WTC11 (cell line): ENCODE measurements at regions not wholly inside any gene's neighbourhood (a gene's known extent, or its start where the extent isn't known, plus 50 kb on each side); places are given as distances from the start of the nearest gene placed in this dataset.

ENCODE experiments used
- ATAC-seq: fragments of 200-7000 bp; cut with Tn5 transposase; 2 replicates; pipeline ENCODE4 v1.10.0; 2021; ENCODE audit warnings: mild to moderate bottlenecking, moderate library complexity
- CTCF ChIA-PET: fragments of 300-600 bp; sonication (Branson Sonifier 250); formaldehyde crosslinking; loops from one replicate; lab custom pipeline; 2021; ENCODE audit warnings: antibody characterized with exemption; lab: Charles Lee
- POLR2A ChIA-PET: fragments of 350-600 bp; sonication (Branson Sonifier 250); formaldehyde crosslinking; loops from one replicate; lab custom pipeline; 2021; ENCODE audit warnings: antibody characterized with exemption; lab: Charles Lee
- DNase-seq: peaks from one replicate; pipeline ENCODE4 v3.0.0; 2021; ENCODE audit warnings: low spot score
- H3K27ac Mint-ChIP-seq: 2 replicates; pipeline ENCODE4 v1.8.0; 2021; ENCODE audit warnings: mixed read lengths
- H3K27me3 Mint-ChIP-seq: 2 replicates; pipeline ENCODE4 v1.8.0; 2021; ENCODE audit warnings: low read depth, mild to moderate bottlenecking, moderate library complexity, mixed read lengths
- H3K36me3 Mint-ChIP-seq: 2 replicates; pipeline ENCODE4 v1.8.0; 2021; ENCODE audit warnings: mixed read lengths
- H3K4me1 Mint-ChIP-seq: 2 replicates; pipeline ENCODE4 v1.8.0; 2022; ENCODE audit warnings: mixed read lengths
- H3K4me3 Mint-ChIP-seq: 2 replicates; pipeline ENCODE4 v1.8.0; 2021; ENCODE audit warnings: mild to moderate bottlenecking, moderate library complexity, mixed read lengths
- H3K9me3 Mint-ChIP-seq: 2 replicates; pipeline ENCODE4 v1.8.0; 2021; ENCODE audit warnings: mixed read lengths
- ESRRA ChIP-seq: sonication (generic); formaldehyde crosslinking; IDR thresholded peaks from 2 replicates; pipeline ENCODE4 v1.8.1; 2022; ENCODE audit warnings: mild to moderate bottlenecking, missing genetic modification reagents, borderline replicate concordance
- IRF2 ChIP-seq: sonication (generic); formaldehyde crosslinking; IDR thresholded peaks from 2 replicates; pipeline ENCODE4 v1.8.0; 2022; ENCODE audit warnings: low read depth, missing genetic modification reagents, borderline replicate concordance
- JAZF1 ChIP-seq: fragments of 250-450 bp; sonication (Bioruptor Pico); IDR thresholded peaks from 2 replicates; pipeline ENCODE4 v1.9.0; 2021; ENCODE audit warnings: moderate library complexity, mild to moderate bottlenecking, inconsistent platforms
- JUN ChIP-seq: sonication (generic); formaldehyde crosslinking; IDR thresholded peaks from 2 replicates; pipeline ENCODE4 v1.8.0; 2023; ENCODE audit warnings: mild to moderate bottlenecking, missing genetic modification reagents
- NR3C1 ChIP-seq: sonication (generic); formaldehyde crosslinking; conservative IDR thresholded peaks from 2 replicates; pipeline ENCODE4 v1.8.1; 2023; ENCODE audit warnings: low read depth, mild to moderate bottlenecking, missing genetic modification reagents
- PRRX2 ChIP-seq: fragments of 250-450 bp; sonication (Bioruptor Pico); IDR thresholded peaks from 2 replicates; pipeline ENCODE4 v1.8.0; 2021; ENCODE audit warnings: mild to moderate bottlenecking
- SOX15 ChIP-seq: fragments of 250-450 bp; sonication (Bioruptor Pico); IDR thresholded peaks from 2 replicates; pipeline ENCODE4 v1.9.0; 2021; ENCODE audit warnings: mild to moderate bottlenecking
- ZNF671 ChIP-seq: fragments of 250-450 bp; sonication (Bioruptor Pico); IDR thresholded peaks from 2 replicates; pipeline ENCODE4 v1.8.0; 2021; ENCODE audit warnings: mild to moderate bottlenecking
- TF ChIP-seq, protein P1 (sequence below): sonication (generic); formaldehyde crosslinking; IDR thresholded peaks from 2 replicates; pipeline ENCODE4 v1.8.0; 2022; ENCODE audit warnings: missing genetic modification reagents
- TF ChIP-seq, protein P2 (sequence below): sonication (generic); formaldehyde crosslinking; conservative IDR thresholded peaks from 2 replicates; pipeline ENCODE4 v1.8.1; 2023; ENCODE audit warnings: mild to moderate bottlenecking, low read depth, missing genetic modification reagents, moderate library complexity
- TF ChIP-seq, protein P3 (sequence below): fragments of 200-600 bp; IDR thresholded peaks from 2 replicates; pipeline ENCODE4 v1.8.0; 2022; ENCODE audit warnings: antibody characterized with exemption
- TF ChIP-seq, protein P4 (sequence below): sonication (generic); formaldehyde crosslinking; IDR thresholded peaks from 2 replicates; pipeline ENCODE4 v1.8.1; 2022; ENCODE audit warnings: low read depth, mild to moderate bottlenecking, moderate library complexity, missing genetic modification reagents, borderline replicate concordance
- TF ChIP-seq, protein P5 (sequence below): sonication (generic); formaldehyde crosslinking; IDR thresholded peaks from 2 replicates; pipeline ENCODE4 v1.8.1; 2023; ENCODE audit warnings: mild to moderate bottlenecking, missing genetic modification reagents, moderate library complexity
- TF ChIP-seq, protein P6 (sequence below): sonication (generic); formaldehyde crosslinking; IDR thresholded peaks from 2 replicates; pipeline ENCODE4 v1.8.0; 2023; ENCODE audit warnings: missing genetic modification reagents
- TF ChIP-seq, protein P7 (sequence below): sonication (generic); formaldehyde crosslinking; IDR thresholded peaks from 2 replicates; pipeline ENCODE4 v1.8.0; 2022; ENCODE audit warnings: mild to moderate bottlenecking, missing genetic modification reagents

DNA sequence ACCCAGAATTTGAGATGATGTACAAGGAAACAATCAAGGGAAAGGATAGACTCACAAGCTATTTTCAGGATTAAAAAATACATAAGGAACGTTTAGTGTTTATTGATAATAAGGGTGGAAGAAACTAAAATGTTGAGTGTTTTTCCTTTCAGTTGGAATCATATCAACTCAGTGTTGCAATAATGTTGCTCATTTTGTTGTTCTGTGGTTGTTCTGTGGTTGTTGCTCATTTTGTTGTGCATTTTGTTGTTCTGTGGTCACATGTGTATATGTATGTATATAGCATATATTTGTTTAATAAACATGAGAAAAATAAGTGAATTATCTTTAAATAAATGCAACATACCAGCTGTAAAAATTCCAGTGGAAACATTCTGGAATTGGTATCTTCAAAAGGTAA lies 262.4 kb upstream of the SPRY2 start (continued):
- TF ChIP-seq, protein P1, sequence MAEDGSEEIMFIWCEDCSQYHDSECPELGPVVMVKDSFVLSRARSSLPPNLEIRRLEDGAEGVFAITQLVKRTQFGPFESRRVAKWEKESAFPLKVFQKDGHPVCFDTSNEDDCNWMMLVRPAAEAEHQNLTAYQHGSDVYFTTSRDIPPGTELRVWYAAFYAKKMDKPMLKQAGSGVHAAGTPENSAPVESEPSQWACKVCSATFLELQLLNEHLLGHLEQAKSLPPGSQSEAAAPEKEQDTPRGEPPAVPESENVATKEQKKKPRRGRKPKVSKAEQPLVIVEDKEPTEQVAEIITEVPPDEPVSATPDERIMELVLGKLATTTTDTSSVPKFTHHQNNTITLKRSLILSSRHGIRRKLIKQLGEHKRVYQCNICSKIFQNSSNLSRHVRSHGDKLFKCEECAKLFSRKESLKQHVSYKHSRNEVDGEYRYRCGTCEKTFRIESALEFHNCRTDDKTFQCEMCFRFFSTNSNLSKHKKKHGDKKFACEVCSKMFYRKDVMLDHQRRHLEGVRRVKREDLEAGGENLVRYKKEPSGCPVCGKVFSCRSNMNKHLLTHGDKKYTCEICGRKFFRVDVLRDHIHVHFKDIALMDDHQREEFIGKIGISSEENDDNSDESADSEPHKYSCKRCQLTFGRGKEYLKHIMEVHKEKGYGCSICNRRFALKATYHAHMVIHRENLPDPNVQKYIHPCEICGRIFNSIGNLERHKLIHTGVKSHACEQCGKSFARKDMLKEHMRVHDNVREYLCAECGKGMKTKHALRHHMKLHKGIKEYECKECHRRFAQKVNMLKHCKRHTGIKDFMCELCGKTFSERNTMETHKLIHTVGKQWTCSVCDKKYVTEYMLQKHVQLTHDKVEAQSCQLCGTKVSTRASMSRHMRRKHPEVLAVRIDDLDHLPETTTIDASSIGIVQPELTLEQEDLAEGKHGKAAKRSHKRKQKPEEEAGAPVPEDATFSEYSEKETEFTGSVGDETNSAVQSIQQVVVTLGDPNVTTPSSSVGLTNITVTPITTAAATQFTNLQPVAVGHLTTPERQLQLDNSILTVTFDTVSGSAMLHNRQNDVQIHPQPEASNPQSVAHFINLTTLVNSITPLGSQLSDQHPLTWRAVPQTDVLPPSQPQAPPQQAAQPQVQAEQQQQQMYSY (CRISPR knock-in tag) = no peak
- TF ChIP-seq, protein P2, sequence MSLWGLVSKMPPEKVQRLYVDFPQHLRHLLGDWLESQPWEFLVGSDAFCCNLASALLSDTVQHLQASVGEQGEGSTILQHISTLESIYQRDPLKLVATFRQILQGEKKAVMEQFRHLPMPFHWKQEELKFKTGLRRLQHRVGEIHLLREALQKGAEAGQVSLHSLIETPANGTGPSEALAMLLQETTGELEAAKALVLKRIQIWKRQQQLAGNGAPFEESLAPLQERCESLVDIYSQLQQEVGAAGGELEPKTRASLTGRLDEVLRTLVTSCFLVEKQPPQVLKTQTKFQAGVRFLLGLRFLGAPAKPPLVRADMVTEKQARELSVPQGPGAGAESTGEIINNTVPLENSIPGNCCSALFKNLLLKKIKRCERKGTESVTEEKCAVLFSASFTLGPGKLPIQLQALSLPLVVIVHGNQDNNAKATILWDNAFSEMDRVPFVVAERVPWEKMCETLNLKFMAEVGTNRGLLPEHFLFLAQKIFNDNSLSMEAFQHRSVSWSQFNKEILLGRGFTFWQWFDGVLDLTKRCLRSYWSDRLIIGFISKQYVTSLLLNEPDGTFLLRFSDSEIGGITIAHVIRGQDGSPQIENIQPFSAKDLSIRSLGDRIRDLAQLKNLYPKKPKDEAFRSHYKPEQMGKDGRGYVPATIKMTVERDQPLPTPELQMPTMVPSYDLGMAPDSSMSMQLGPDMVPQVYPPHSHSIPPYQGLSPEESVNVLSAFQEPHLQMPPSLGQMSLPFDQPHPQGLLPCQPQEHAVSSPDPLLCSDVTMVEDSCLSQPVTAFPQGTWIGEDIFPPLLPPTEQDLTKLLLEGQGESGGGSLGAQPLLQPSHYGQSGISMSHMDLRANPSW (CRISPR knock-in tag) = no peak
- no peak for TF ChIP-seq NR3C1 (CRISPR knock-in tag)

DNA sequence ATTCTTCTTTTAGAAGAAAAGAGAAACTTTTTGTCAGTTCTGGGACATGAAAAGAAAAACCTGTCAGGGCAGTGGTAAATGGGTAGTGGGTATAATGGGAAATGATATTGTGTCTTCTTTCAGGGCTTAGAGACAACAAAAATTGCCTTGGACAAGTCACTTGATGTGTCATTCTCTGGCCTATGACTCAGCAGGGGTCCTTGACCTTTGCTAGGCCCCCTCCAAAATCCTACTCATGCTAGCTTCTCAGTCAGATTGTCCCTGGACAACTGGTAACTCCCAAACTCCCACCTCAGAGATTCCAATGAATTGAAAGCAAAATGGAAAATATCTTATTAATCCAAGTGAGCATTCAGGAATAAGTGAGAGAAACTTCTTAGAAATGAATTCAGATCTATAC lies 258.8 kb upstream of the SPRY2 start:
- ATAC-seq = no peak
- Mint-ChIP-seq H3K4me1 (peaks cover 25% of the 10 kb centered on the region), H3K36me3 (no peaks in the 10 kb centered on the region), H3K27ac (no peak overlapping the region), H3K9me3 (no peaks in the 10 kb centered on the region), H3K27me3 (no peaks in the 10 kb centered on the region), H3K4me3 (no peak overlapping the region)
- POLR2A ChIA-PET = no interaction called here
- TF ChIP-seq JUN (CRISPR knock-in tag) = no peak
- no peak for TF ChIP-seq SOX15 (CRISPR knock-in tag)
- no peak for TF ChIP-seq ZNF671
- no peak for DNase-seq
- CTCF ChIA-PET = no interaction called here

DNA sequence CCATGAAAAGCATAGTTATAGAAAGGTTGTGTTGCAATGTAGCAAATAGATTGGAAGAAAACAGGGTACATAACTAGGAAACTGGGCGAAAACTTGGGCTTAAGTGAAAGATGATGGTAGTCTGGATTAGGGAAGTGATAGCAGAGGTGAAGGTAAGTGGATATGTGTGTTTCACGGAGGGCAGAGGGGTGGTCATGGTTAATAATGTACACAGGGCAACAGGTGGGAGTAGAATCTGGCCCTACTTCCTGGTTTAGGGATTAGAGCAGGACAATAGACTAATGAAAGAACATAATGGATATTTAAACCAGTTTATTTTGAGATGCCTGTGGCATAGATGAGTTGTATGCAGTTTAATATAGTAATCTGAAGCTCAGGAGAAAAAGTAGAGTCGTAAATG lies 257.3 kb upstream of the SPRY2 start:
- no peak overlapping the region for H3K4me3 Mint-ChIP-seq
- H3K27me3 Mint-ChIP-seq = no peaks in the 10 kb centered on the region
- ChIA-PET CTCF (no interaction called here), POLR2A (no interaction called here)
- no peaks in the 10 kb centered on the region for H3K9me3 Mint-ChIP-seq
- no peaks in the 10 kb centered on the region for H3K36me3 Mint-ChIP-seq
- ATAC-seq = no peak
- H3K4me1 Mint-ChIP-seq = peaks cover 21% of the 10 kb centered on the region
- no peak overlapping the region for H3K27ac Mint-ChIP-seq
- TF ChIP-seq IRF2 (no peak), JAZF1 (CRISPR knock-in tag) (no peak), ESRRA (CRISPR knock-in tag) (no peak), PRRX2 (CRISPR knock-in tag) (no peak), SOX15 (CRISPR knock-in tag) (no peak)
- TF ChIP-seq, protein P3, sequence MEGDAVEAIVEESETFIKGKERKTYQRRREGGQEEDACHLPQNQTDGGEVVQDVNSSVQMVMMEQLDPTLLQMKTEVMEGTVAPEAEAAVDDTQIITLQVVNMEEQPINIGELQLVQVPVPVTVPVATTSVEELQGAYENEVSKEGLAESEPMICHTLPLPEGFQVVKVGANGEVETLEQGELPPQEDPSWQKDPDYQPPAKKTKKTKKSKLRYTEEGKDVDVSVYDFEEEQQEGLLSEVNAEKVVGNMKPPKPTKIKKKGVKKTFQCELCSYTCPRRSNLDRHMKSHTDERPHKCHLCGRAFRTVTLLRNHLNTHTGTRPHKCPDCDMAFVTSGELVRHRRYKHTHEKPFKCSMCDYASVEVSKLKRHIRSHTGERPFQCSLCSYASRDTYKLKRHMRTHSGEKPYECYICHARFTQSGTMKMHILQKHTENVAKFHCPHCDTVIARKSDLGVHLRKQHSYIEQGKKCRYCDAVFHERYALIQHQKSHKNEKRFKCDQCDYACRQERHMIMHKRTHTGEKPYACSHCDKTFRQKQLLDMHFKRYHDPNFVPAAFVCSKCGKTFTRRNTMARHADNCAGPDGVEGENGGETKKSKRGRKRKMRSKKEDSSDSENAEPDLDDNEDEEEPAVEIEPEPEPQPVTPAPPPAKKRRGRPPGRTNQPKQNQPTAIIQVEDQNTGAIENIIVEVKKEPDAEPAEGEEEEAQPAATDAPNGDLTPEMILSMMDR = no peak
- TF ChIP-seq, protein P4, sequence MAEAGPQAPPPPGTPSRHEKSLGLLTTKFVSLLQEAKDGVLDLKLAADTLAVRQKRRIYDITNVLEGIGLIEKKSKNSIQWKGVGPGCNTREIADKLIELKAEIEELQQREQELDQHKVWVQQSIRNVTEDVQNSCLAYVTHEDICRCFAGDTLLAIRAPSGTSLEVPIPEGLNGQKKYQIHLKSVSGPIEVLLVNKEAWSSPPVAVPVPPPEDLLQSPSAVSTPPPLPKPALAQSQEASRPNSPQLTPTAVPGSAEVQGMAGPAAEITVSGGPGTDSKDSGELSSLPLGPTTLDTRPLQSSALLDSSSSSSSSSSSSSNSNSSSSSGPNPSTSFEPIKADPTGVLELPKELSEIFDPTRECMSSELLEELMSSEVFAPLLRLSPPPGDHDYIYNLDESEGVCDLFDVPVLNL (CRISPR knock-in tag) = no peak
- TF ChIP-seq, protein P5, sequence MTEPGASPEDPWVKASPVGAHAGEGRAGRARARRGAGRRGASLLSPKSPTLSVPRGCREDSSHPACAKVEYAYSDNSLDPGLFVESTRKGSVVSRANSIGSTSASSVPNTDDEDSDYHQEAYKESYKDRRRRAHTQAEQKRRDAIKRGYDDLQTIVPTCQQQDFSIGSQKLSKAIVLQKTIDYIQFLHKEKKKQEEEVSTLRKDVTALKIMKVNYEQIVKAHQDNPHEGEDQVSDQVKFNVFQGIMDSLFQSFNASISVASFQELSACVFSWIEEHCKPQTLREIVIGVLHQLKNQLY (CRISPR knock-in tag) = no peak
- TF ChIP-seq, protein P6, sequence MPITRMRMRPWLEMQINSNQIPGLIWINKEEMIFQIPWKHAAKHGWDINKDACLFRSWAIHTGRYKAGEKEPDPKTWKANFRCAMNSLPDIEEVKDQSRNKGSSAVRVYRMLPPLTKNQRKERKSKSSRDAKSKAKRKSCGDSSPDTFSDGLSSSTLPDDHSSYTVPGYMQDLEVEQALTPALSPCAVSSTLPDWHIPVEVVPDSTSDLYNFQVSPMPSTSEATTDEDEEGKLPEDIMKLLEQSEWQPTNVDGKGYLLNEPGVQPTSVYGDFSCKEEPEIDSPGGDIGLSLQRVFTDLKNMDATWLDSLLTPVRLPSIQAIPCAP (CRISPR knock-in tag) = no peak
- TF ChIP-seq, protein P7, sequence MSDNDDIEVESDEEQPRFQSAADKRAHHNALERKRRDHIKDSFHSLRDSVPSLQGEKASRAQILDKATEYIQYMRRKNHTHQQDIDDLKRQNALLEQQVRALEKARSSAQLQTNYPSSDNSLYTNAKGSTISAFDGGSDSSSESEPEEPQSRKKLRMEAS (CRISPR knock-in tag) = no peak
- DNase-seq = no peak
